DOHH2 (cell line): ENCODE measurements at regions not wholly inside any gene's neighbourhood (a gene's known extent, or its start where the extent isn't known, plus 50 kb on each side); places are given as distances from the start of the nearest gene placed in this dataset.

ENCODE experiments used
- H3F3A ChIP-seq: fragments of 200-600 bp; sonication (generic), shearing (Covaris generic); 2 replicates; pipeline ENCODE4 v1.6.0; 2016; ENCODE audit warnings: antibody characterized with exemption, mild to moderate bottlenecking; ENCODE audit not compliant: control insufficient read depth, insufficient read depth
- H3K27ac ChIP-seq: fragments of 200-600 bp; sonication (generic); 2 replicates; pipeline ENCODE4 v1.5.1; 2014; ENCODE audit warnings: low read depth, mild to moderate bottlenecking, low read length, moderate library complexity
- H3K27me3 ChIP-seq: fragments of 200-600 bp; sonication (generic); 2 replicates; pipeline ENCODE4 v1.6.1; 2014; ENCODE audit warnings: mild to moderate bottlenecking, low read length, mixed read lengths; ENCODE audit not compliant: control insufficient read depth
- H3K36me3 ChIP-seq: fragments of 200-600 bp; sonication (generic); 2 replicates; pipeline ENCODE4 v1.6.1; 2014; ENCODE audit warnings: mild to moderate bottlenecking, low read length, moderate library complexity, mixed read lengths; ENCODE audit not compliant: control insufficient read depth
- H3K4me1 ChIP-seq: fragments of 200-600 bp; sonication (generic); 2 replicates; pipeline ENCODE4 v1.6.1; 2014; ENCODE audit warnings: mild to moderate bottlenecking, low read length, mixed read lengths; ENCODE audit not compliant: control insufficient read depth
- H3K4me2 ChIP-seq: fragments of 200-600 bp; sonication (generic); 2 replicates; pipeline ENCODE4 v1.6.0; 2014; ENCODE audit warnings: mild to moderate bottlenecking, low read length, moderate library complexity
- H3K4me3 ChIP-seq: fragments of 200-600 bp; sonication (generic); 2 replicates; pipeline ENCODE4 v1.5.1; 2014; ENCODE audit warnings: mild to moderate bottlenecking, low read length, mixed read lengths
- H3K79me2 ChIP-seq: fragments of 200-600 bp; sonication (generic); 2 replicates; pipeline ENCODE4 v1.6.1; 2014; ENCODE audit warnings: mild to moderate bottlenecking, low read length, mixed read lengths; ENCODE audit not compliant: control insufficient read depth
- H3K9me2 ChIP-seq: fragments of 200-600 bp; sonication (generic); replicated peaks from 2 replicates; pipeline ENCODE4 v1.6.1; 2014; ENCODE audit warnings: mild to moderate bottlenecking, low read length, mixed read lengths; ENCODE audit not compliant: control insufficient read depth
- H3K9me3 ChIP-seq: fragments of 200-600 bp; sonication (generic); 2 replicates; pipeline ENCODE4 v1.6.1; 2014; ENCODE audit warnings: antibody characterized with exemption, low read length, mixed read lengths; ENCODE audit not compliant: control insufficient read depth, insufficient read depth
- H4K20me1 ChIP-seq: fragments of 200-600 bp; sonication (generic); 2 replicates; pipeline ENCODE4 v1.6.0; 2014; ENCODE audit warnings: low read depth, mild to moderate bottlenecking, antibody characterized with exemption, low read length, moderate library complexity; ENCODE audit not compliant: control insufficient read depth, insufficient read depth
- EZH2phosphoT487 ChIP-seq: fragments of 200-600 bp; sonication (generic); IDR thresholded peaks from 2 replicates; pipeline ENCODE4 v1.6.1; 2017; ENCODE audit warnings: borderline replicate concordance, mild to moderate bottlenecking, antibody characterized with exemption, low read length, moderate library complexity, mixed read lengths
- TF ChIP-seq, protein P1 (sequence below): fragments of 200-600 bp; sonication (generic); IDR thresholded peaks from one replicate; pipeline ENCODE4 v1.5.1; 2014; ENCODE audit warnings: antibody characterized with exemption, mild to moderate bottlenecking, low read depth, low read length; ENCODE audit not compliant: poor library complexity, severe bottlenecking

DNA sequence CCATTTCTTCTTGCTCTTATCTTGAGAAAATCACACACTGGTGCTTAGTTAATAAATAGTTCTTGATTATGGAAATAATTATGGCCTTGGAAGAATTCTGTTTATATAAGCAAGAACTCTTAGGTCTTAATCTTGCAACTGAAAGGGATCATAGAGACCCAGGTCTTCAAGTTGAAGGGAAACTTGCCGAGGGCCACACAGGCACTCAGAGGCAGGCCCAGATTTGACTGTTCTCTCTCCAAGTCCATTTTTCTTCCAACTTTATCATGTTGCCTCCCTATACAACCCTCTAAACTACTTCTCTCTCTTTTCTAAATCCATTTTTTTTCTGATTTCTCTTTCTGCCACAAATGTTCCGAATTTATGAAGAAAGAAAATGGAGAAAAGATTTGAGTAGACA lies 94.5 kb upstream of the RMDN2 start:
- Histone ChIP-seq H3F3A (no peaks in the 10 kb centered on the region), H3K27ac (no peak overlapping the region), H3K79me2 (no peaks in the 10 kb centered on the region), H3K4me3 (no peak overlapping the region), H3K4me1 (no peaks in the 10 kb centered on the region), H3K9me2 (no peaks in the 10 kb centered on the region), H3K36me3 (no peaks in the 10 kb centered on the region), H3K4me2 (no peak overlapping the region), H4K20me1 (no peaks in the 10 kb centered on the region), H3K9me3 (no peaks in the 10 kb centered on the region), H3K27me3 (peaks cover 16% of the 10 kb centered on the region)
- TF ChIP-seq, protein P1, sequence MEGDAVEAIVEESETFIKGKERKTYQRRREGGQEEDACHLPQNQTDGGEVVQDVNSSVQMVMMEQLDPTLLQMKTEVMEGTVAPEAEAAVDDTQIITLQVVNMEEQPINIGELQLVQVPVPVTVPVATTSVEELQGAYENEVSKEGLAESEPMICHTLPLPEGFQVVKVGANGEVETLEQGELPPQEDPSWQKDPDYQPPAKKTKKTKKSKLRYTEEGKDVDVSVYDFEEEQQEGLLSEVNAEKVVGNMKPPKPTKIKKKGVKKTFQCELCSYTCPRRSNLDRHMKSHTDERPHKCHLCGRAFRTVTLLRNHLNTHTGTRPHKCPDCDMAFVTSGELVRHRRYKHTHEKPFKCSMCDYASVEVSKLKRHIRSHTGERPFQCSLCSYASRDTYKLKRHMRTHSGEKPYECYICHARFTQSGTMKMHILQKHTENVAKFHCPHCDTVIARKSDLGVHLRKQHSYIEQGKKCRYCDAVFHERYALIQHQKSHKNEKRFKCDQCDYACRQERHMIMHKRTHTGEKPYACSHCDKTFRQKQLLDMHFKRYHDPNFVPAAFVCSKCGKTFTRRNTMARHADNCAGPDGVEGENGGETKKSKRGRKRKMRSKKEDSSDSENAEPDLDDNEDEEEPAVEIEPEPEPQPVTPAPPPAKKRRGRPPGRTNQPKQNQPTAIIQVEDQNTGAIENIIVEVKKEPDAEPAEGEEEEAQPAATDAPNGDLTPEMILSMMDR, result no peak
- no peak for TF ChIP-seq EZH2phosphoT487

DNA sequence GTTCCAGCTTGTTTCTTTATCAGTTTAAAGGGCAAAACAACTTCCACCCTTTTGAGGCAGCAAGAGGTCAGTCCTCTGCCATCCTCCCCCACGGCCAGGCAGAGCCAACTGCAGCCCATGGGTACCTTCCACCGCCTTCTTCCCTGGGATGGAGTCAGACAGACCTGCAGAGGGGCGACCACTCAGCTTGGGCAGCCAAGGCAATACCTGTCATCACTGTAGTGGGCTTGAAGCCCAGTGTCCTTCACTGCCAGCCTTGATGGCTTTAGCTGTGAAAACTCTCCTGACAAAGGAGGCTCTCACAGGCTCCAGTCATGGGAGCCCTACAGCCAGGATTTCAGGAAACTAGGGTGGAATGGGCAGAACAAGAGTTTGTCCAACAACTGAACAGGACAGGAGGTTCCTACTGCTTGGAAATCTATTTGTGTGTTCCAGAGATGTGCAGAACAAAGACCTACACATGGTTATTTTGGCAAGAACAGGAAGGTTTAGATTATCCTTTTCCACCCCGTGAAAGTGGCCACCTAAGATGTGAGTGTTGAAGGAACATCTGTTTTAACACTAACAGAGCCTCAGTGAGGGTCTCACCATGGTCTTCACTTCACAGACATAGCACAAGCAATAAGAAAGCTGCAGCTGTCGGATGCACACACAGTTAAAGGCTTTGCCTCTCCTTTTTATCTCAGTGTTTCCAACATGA lies 93.9 kb upstream of the RMDN2 start:
- Histone ChIP-seq H3K4me2 (no peak overlapping the region), H3K4me3 (no peak overlapping the region), H3K4me1 (no peaks in the 10 kb centered on the region), H4K20me1 (no peaks in the 10 kb centered on the region), H3K27ac (no peak overlapping the region), H3F3A (no peaks in the 10 kb centered on the region), H3K9me3 (no peaks in the 10 kb centered on the region), H3K9me2 (no peaks in the 10 kb centered on the region), H3K79me2 (no peaks in the 10 kb centered on the region), H3K36me3 (no peaks in the 10 kb centered on the region), H3K27me3 (peaks cover 16% of the 10 kb centered on the region)
- no peak for TF ChIP-seq EZH2phosphoT487
- TF ChIP-seq, protein P1, result no peak

DNA sequence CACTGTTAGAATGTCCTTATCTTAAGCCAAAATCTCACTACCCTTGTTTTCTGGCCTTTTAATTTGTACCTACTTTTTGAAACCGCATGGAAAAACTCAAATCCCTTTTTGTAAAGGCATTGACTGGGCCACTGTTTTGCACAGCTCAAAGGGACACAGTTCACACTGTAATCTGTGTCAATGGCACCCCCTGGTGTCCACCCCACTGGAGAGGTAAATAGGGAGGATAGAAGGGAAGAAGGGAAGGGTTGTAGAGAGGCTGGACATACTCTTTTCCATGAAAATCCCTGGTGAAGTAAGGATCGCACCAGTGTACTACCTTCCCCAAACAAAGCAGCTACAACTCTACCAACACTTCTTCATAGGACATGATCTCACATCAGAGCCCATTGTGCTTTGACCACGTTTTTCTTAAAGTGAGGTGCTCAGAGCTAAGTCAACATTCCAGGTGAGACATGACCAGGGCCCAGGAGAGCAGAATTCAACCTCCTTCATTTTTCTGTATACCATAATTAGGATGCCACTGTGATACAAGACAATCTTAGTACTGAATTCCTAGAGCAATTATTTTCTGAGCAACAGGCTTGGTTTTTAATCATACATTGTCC lies 92.4 kb upstream of the RMDN2 start:
- H3K27ac ChIP-seq, result no peak overlapping the region

More for the DNA sequence above, 92.4 kb upstream of the RMDN2 start:
- Histone ChIP-seq H3K4me1 (no peaks in the 10 kb centered on the region), H4K20me1 (no peaks in the 10 kb centered on the region), H3K9me3 (no peaks in the 10 kb centered on the region), H3K27me3 (peaks cover 16% of the 10 kb centered on the region), H3K36me3 (no peaks in the 10 kb centered on the region), H3K4me2 (no peak overlapping the region), H3K9me2 (no peaks in the 10 kb centered on the region), H3K79me2 (no peaks in the 10 kb centered on the region), H3K4me3 (no peak overlapping the region), H3F3A (no peaks in the 10 kb centered on the region)
- no peak for TF ChIP-seq EZH2phosphoT487
- TF ChIP-seq, protein P1, result peak; percentile 74
